ENCODE measurements at regions not wholly inside any gene's neighbourhood (a gene's known extent, or its start where the extent isn't known, plus 50 kb on each side); places are given as distances from the start of the nearest gene placed in this dataset.

GRCh38 chr4:13262816-13263215 is 221.3 kb downstream of the RAB28 start:
- H4K20me1 ChIP-seq (ENCODE audit: insufficient read depth, low read length), result no peaks in the 10 kb centered on the region
- H2AFZ ChIP-seq (ENCODE audit: low read length), result no peak overlapping the region
- H3K4me3 ChIP-seq (ENCODE audit: low read length), result no peak overlapping the region
- H3K36me3 ChIP-seq (replicated peaks; ENCODE audit: insufficient read depth, low read length), result no peaks in the 10 kb centered on the region
- H3K9ac ChIP-seq (ENCODE audit: low read length), result no peak overlapping the region
- no peak for DNase-seq
- no peak overlapping the region for H3K4me2 ChIP-seq (ENCODE audit: low read depth, low read length)
- no peaks in the 10 kb centered on the region for H3F3A ChIP-seq (ENCODE audit: insufficient read depth, low read length)
- no peaks in the 10 kb centered on the region for H3K9me2 ChIP-seq (replicated peaks; ENCODE audit: insufficient read depth, low read length)
- TF ChIP-seq, protein P1, sequence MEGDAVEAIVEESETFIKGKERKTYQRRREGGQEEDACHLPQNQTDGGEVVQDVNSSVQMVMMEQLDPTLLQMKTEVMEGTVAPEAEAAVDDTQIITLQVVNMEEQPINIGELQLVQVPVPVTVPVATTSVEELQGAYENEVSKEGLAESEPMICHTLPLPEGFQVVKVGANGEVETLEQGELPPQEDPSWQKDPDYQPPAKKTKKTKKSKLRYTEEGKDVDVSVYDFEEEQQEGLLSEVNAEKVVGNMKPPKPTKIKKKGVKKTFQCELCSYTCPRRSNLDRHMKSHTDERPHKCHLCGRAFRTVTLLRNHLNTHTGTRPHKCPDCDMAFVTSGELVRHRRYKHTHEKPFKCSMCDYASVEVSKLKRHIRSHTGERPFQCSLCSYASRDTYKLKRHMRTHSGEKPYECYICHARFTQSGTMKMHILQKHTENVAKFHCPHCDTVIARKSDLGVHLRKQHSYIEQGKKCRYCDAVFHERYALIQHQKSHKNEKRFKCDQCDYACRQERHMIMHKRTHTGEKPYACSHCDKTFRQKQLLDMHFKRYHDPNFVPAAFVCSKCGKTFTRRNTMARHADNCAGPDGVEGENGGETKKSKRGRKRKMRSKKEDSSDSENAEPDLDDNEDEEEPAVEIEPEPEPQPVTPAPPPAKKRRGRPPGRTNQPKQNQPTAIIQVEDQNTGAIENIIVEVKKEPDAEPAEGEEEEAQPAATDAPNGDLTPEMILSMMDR (IDR thresholded peaks at IDR 0.05; ENCODE audit: low read length), result no peak
- TF ChIP-seq EZH2 (optimal IDR thresholded peaks at IDR 0.05; ENCODE audit: low read depth, low read length), result no peak
- no peaks in the 10 kb centered on the region for H3K9me3 ChIP-seq (replicated peaks; ENCODE audit: insufficient read depth, low read length)
- no peaks in the 10 kb centered on the region for H3K4me1 ChIP-seq (ENCODE audit: low read length)
- H3K27ac ChIP-seq (ENCODE audit: low read length), result no peak overlapping the region
- no peaks in the 10 kb centered on the region for H3K79me2 ChIP-seq (ENCODE audit: low read length)
- H3K27me3 ChIP-seq (replicated peaks; ENCODE audit: insufficient read depth, low read length), result no peaks in the 10 kb centered on the region

GRCh38 chr4:13261486-13262257 is 222.5 kb downstream of the RAB28 start:
- no peaks in the 10 kb centered on the region for H4K20me1 ChIP-seq (ENCODE audit: insufficient read depth, low read length)
- no peak overlapping the region for H3K9ac ChIP-seq (ENCODE audit: low read length)
- no peak overlapping the region for H3K4me2 ChIP-seq (ENCODE audit: low read depth, low read length)
- no peak overlapping the region for H2AFZ ChIP-seq (ENCODE audit: low read length)
- H3K36me3 ChIP-seq (replicated peaks; ENCODE audit: insufficient read depth, low read length), result no peaks in the 10 kb centered on the region
- H3K4me1 ChIP-seq (ENCODE audit: low read length), result no peaks in the 10 kb centered on the region
- H3K4me3 ChIP-seq (ENCODE audit: low read length), result no peak overlapping the region
- no peaks in the 10 kb centered on the region for H3K79me2 ChIP-seq (ENCODE audit: low read length)
- no peaks in the 10 kb centered on the region for H3K9me3 ChIP-seq (replicated peaks; ENCODE audit: insufficient read depth, low read length)
- no peaks in the 10 kb centered on the region for H3K27me3 ChIP-seq (replicated peaks; ENCODE audit: insufficient read depth, low read length)
- DNase-seq, result no peak
- H3K27ac ChIP-seq (ENCODE audit: low read length), result no peak overlapping the region
- H3F3A ChIP-seq (ENCODE audit: insufficient read depth, low read length), result no peaks in the 10 kb centered on the region
- H3K9me2 ChIP-seq (replicated peaks; ENCODE audit: insufficient read depth, low read length), result no peaks in the 10 kb centered on the region
- no peak for TF ChIP-seq EZH2phosphoT487 (IDR thresholded peaks at IDR 0.05; ENCODE audit: low read length)
- no peak for TF ChIP-seq EZH2 (optimal IDR thresholded peaks at IDR 0.05; ENCODE audit: low read depth, low read length)
- TF ChIP-seq, protein P1 (IDR thresholded peaks at IDR 0.05; ENCODE audit: low read length), result no peak

DNA sequence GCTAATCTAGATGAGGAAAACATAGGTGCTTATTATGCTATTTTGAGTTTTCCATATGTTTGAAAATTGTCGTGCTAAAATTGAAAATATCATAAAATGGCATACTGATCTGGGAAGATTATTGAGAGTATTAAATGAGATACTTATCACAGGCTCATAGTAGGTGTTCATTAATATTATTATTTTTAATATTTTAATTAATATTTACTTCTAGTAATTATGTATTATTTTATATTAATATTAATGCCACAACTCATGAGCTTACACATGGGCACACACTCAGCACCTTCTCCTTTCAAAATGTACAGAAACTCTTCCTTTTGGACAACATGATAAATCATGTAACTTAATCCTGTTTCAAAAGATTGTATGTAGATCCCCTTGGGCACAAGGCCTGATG is 223.6 kb downstream of the RAB28 start:
- H3K9ac ChIP-seq (ENCODE audit: low read length), result no peak overlapping the region
- H3K4me1 ChIP-seq (ENCODE audit: low read length), result no peaks in the 10 kb centered on the region
- H2AFZ ChIP-seq (ENCODE audit: low read length), result no peak overlapping the region
- no peaks in the 10 kb centered on the region for H3F3A ChIP-seq (ENCODE audit: insufficient read depth, low read length)
- H4K20me1 ChIP-seq (ENCODE audit: insufficient read depth, low read length), result no peaks in the 10 kb centered on the region
- H3K4me2 ChIP-seq (ENCODE audit: low read depth, low read length), result no peak overlapping the region
- no peak for TF ChIP-seq EZH2phosphoT487 (IDR thresholded peaks at IDR 0.05; ENCODE audit: low read length)
- no peak for TF ChIP-seq EZH2 (optimal IDR thresholded peaks at IDR 0.05; ENCODE audit: low read depth, low read length)
- TF ChIP-seq, protein P1 (IDR thresholded peaks at IDR 0.05; ENCODE audit: low read length), result no peak
- no peak for DNase-seq
- no peaks in the 10 kb centered on the region for H3K27me3 ChIP-seq (replicated peaks; ENCODE audit: insufficient read depth, low read length)
- H3K4me3 ChIP-seq (ENCODE audit: low read length), result no peak overlapping the region
- no peaks in the 10 kb centered on the region for H3K9me2 ChIP-seq (replicated peaks; ENCODE audit: insufficient read depth, low read length)
- H3K9me3 ChIP-seq (replicated peaks; ENCODE audit: insufficient read depth, low read length), result no peaks in the 10 kb centered on the region
- no peaks in the 10 kb centered on the region for H3K79me2 ChIP-seq (ENCODE audit: low read length)
- no peaks in the 10 kb centered on the region for H3K36me3 ChIP-seq (replicated peaks; ENCODE audit: insufficient read depth, low read length)
- no peak overlapping the region for H3K27ac ChIP-seq (ENCODE audit: low read length)
